Karpas-422 (cell line): ENCODE measurements at regions not wholly inside any gene's neighbourhood (a gene's known extent, or its start where the extent isn't known, plus 50 kb on each side); places are given as distances from the start of the nearest gene placed in this dataset.
"Not testable (repeated sequence)": the region's sequence is repeated elsewhere in the genome, so short reads cannot be mapped to it uniquely, and the experiment has no call there.

Experiments
- DNase-seq: peaks from one replicate; pipeline ENCODE4 v3.0.0-alpha.2; 2015
- H2AFZ ChIP-seq: fragments of 200-600 bp; sonication (generic); 2 replicates; pipeline ENCODE4 v1.6.1; 2014; ENCODE audit warnings: antibody characterized with exemption, low read length, mixed read lengths
- H3K27ac ChIP-seq: fragments of 200-600 bp; sonication (generic); 2 replicates; pipeline ENCODE4 v1.5.1; 2014; ENCODE audit warnings: mild to moderate bottlenecking, low read length, moderate library complexity
- H3K27me3 ChIP-seq: fragments of 200-600 bp; sonication (generic); 2 replicates; pipeline ENCODE4 v1.6.1; 2014; ENCODE audit warnings: low read length, mixed read lengths
- H3K36me3 ChIP-seq: fragments of 200-600 bp; sonication (generic); 2 replicates; pipeline ENCODE4 v1.6.1; 2014; ENCODE audit warnings: low read length, mixed read lengths; ENCODE audit not compliant: insufficient read depth
- H3K4me1 ChIP-seq: fragments of 200-600 bp; sonication (generic); 2 replicates; pipeline ENCODE4 v1.6.1; 2014; ENCODE audit warnings: mild to moderate bottlenecking, low read length, mixed read lengths
- H3K4me2 ChIP-seq: fragments of 200-600 bp; sonication (generic); 2 replicates; pipeline ENCODE4 v1.6.1; 2014; ENCODE audit warnings: low read length, low read depth, mild to moderate bottlenecking; ENCODE audit not compliant: poor library complexity, severe bottlenecking
- H3K4me3 ChIP-seq: fragments of 200-600 bp; sonication (generic); 2 replicates; pipeline ENCODE4 v1.5.1; 2014; ENCODE audit warnings: mild to moderate bottlenecking, antibody characterized with exemption, low read length, mixed read lengths
- H3K79me2 ChIP-seq: fragments of 200-600 bp; sonication (generic); 2 replicates; pipeline ENCODE4 v1.6.1; 2014; ENCODE audit warnings: mild to moderate bottlenecking, low read length, mixed read lengths
- H3K9ac ChIP-seq: fragments of 200-600 bp; sonication (generic); 2 replicates; pipeline ENCODE4 v1.6.0; 2014; ENCODE audit warnings: low read length
- H3K9me2 ChIP-seq: fragments of 200-600 bp; sonication (generic), shearing (Covaris generic); replicated peaks from 2 replicates; pipeline ENCODE4 v1.6.0; 2014; ENCODE audit warnings: mild to moderate bottlenecking, low read length, moderate library complexity; ENCODE audit not compliant: insufficient read depth
- H3K9me3 ChIP-seq: fragments of 300-700, 200-600 bp; sonication (generic); 2 replicates; pipeline ENCODE4 v1.6.1; 2014; ENCODE audit warnings: low read length, mixed read lengths
- H4K20me1 ChIP-seq: fragments of 200-600 bp; sonication (generic); 2 replicates; pipeline ENCODE4 v1.6.1; 2014; ENCODE audit warnings: mild to moderate bottlenecking, antibody characterized with exemption, low read length, low read depth; ENCODE audit not compliant: insufficient read depth

DNA sequence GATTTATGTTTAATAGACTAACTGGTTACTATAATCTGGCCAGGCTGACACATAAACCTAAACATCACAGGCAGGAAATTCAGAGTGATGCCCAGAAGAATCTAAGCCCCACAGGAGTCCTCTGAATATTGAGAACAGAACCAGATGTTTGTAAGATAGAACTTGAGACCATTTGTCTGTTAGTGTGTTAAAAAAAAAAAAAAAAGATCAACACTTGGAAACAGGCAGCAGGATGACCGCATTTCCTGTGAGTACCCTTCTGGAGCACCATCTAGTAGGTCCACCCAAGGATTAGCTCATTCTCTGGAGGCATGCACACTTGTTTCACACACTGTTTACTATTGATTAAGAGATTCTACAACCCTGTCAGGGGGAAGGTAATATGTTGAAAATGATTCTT, 111.4 kb upstream of the VANGL1 start:
- Histone ChIP-seq H3K79me2 (no peaks in the 10 kb centered on the region), H3K36me3 (no peaks in the 10 kb centered on the region), H3K4me3 (no peak overlapping the region), H2AFZ (no peak overlapping the region), H3K9me2 (no peaks in the 10 kb centered on the region), H3K27me3 (no peaks in the 10 kb centered on the region), H3K9me3 (no peaks in the 10 kb centered on the region), H3K4me2 (no peak overlapping the region), H3K27ac (no peak overlapping the region), H4K20me1 (no peaks in the 10 kb centered on the region), H3K9ac (no peak overlapping the region), H3K4me1 (no peaks in the 10 kb centered on the region)
- DNase-seq = no peak

DNA sequence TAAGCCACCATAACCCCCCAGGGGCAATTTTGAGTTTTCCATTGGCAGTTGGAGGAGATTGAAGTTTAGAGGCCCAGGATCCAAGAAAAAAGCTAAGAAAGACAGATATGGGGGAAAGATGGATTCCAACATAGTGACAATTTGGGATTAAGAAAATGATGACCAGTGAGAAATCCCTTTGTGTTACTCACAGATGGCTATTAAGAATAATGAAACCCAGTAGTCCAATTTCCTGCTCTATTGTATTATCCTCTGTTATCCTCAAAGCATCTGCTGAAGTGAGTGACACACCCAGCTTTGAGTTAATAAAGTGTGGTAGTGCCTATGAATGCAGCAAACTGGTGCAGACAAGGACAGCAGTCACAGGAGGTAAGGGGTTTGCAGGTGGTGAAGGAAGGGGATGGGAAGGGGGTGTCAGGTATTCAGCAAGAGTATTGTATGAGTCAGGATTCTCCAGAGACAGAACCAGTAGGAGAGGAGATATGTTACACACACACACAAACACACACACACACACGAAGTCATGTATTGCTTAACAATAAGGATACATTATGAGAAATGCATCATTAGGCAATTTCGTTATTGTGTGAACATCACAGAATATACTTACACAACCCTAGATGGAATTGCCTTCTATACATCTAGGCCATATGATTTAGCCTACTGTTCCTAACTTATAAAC, 112.4 kb upstream of the VANGL1 start:
- no peak for DNase-seq
- Histone ChIP-seq H3K4me1 (no peaks in the 10 kb centered on the region), H3K4me2 (no peak overlapping the region), H3K9me3 (no peaks in the 10 kb centered on the region), H3K36me3 (no peaks in the 10 kb centered on the region), H4K20me1 (no peaks in the 10 kb centered on the region), H3K27ac (no peak overlapping the region), H3K4me3 (no peak overlapping the region), H3K9me2 (no peaks in the 10 kb centered on the region), H3K27me3 (no peaks in the 10 kb centered on the region), H3K9ac (no peak overlapping the region), H3K79me2 (no peaks in the 10 kb centered on the region), H2AFZ (no peak overlapping the region)

DNA sequence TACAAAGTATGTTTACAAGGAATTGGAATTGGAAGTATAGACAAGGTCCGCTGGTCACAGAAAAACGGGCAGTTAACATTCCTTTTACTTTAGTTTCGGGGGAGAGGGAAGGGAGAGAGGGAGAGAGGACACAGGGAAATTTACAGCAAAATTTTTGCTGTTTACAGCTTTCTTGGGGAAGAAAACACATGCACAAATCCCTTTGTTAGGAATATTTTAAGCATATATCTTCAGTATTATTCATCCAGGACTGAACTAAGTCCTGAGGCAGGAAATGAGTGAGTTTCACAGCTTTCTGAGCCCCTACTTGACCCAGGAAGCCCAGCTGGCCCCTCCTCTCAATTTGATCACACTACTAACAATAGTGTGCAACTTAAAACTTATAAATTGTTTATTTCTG, 113.4 kb upstream of the VANGL1 start:
- not testable (repeated sequence) for H3K4me3 ChIP-seq, H3K27ac ChIP-seq, DNase-seq, H3K36me3 ChIP-seq, H3K4me1 ChIP-seq, H3K9me3 ChIP-seq, H2AFZ ChIP-seq, H3K9me2 ChIP-seq, H3K4me2 ChIP-seq, H3K27me3 ChIP-seq, H3K9ac ChIP-seq, H3K79me2 ChIP-seq, H4K20me1 ChIP-seq

DNA sequence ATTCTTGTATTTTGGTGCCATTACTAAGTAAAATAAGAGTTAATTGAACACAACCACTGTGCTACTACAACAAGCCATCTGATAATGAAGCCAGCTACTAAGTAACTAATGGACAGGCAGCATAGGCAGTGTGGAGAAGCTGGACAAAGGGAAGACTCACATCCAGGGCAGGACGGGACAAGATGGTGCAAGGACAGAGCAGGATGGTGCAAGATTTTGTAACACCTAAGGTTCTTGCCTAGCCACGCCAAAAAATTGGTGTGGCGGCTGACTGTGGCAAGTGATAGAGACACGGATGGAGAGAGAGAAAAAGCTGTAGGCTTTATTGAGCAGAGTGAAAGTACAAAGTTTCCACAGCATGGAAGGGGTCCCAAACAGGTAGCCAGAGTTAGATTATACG, 114.0 kb upstream of the VANGL1 start:
- Histone ChIP-seq H3K36me3 (no peaks in the 10 kb centered on the region), H3K9me2 (no peaks in the 10 kb centered on the region), H3K27ac (no peak overlapping the region), H3K27me3 (no peaks in the 10 kb centered on the region), H2AFZ (no peak overlapping the region), H3K79me2 (no peaks in the 10 kb centered on the region), H3K9ac (no peak overlapping the region), H4K20me1 (no peaks in the 10 kb centered on the region), H3K9me3 (no peaks in the 10 kb centered on the region), H3K4me1 (no peaks in the 10 kb centered on the region), H3K4me3 (no peak overlapping the region), H3K4me2 (no peak overlapping the region)
- DNase-seq = no peak

DNA sequence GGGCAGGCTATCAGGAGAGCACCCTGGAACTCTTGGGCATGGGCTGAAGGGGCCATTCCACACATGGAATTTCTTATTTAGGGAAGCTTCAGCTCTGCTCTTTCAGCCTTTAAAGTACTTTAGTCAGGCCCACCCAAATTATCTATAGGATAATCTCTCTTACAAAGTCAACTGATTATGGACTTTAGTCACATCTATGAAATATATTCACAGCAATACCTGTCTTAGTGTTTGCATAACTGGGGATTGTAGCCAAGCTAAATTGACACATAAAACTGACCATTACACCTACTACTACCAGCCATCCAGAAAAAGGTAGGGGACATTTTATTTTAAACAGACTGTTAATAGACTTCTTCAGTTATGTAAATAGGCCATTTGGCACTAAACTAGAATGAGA, 114.9 kb upstream of the VANGL1 start:
- H4K20me1 ChIP-seq = no peaks in the 10 kb centered on the region

DNA sequence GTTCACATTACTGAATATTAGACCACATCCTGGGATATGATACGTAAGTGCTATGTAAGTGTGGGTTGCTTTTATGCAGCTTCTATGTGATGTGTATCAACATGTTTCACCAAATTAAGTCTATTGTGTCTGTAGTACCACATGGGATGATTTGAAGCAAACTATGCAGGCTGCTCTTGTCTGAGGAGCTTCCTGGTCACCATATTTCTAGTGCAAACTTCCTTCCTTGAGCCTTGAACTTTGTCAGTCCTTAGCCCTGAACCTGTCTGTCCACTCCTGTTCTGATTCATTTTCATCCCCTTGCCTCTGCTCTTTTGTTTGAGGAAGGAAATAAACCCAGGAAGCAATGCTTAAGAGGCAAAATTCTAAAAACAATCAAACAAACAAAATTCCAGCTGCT, 117.5 kb upstream of the VANGL1 start:
- Histone ChIP-seq H3K27ac (no peak overlapping the region), H3K9me3 (no peaks in the 10 kb centered on the region), H2AFZ (no peak overlapping the region), H3K9ac (no peak overlapping the region), H4K20me1 (no peaks in the 10 kb centered on the region), H3K4me1 (no peaks in the 10 kb centered on the region), H3K79me2 (no peaks in the 10 kb centered on the region), H3K4me3 (no peak overlapping the region), H3K36me3 (no peaks in the 10 kb centered on the region), H3K9me2 (no peaks in the 10 kb centered on the region), H3K4me2 (no peak overlapping the region), H3K27me3 (no peaks in the 10 kb centered on the region)
- no peak for DNase-seq

More for the DNA sequence above, 114.9 kb upstream of the VANGL1 start:
- Histone ChIP-seq H3K36me3 (no peaks in the 10 kb centered on the region), H3K27ac (no peak overlapping the region), H3K9ac (no peak overlapping the region), H3K9me3 (no peaks in the 10 kb centered on the region), H3K27me3 (no peaks in the 10 kb centered on the region), H3K4me3 (no peak overlapping the region), H3K4me2 (no peak overlapping the region), H3K79me2 (no peaks in the 10 kb centered on the region), H3K9me2 (no peaks in the 10 kb centered on the region), H3K4me1 (no peaks in the 10 kb centered on the region), H2AFZ (no peak overlapping the region)
- no peak for DNase-seq

DNA sequence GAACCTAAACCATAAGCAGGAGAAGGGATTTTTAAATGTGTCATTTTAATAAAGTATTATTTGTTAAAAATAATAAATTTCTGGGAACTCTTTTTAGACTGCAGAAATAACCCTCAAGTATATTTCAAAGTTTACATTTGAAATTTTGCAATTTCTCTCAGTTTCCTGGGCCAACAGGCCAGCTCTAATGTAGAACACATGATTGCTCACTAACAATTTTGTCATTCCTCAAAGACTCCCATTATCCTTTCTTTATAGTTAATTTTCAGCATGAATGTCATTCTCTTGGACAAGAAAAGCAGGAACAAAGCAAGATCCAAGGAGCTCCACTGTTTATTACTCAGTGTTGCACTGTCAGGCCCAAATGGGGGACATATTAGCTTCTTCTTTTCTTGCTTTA, 119.4 kb upstream of the VANGL1 start:
- Histone ChIP-seq H2AFZ (no peak overlapping the region), H3K79me2 (no peaks in the 10 kb centered on the region), H3K27ac (no peak overlapping the region), H3K4me1 (no peaks in the 10 kb centered on the region), H3K4me3 (no peak overlapping the region), H3K4me2 (no peak overlapping the region), H4K20me1 (no peaks in the 10 kb centered on the region), H3K36me3 (no peaks in the 10 kb centered on the region), H3K27me3 (no peaks in the 10 kb centered on the region), H3K9me3 (no peaks in the 10 kb centered on the region), H3K9ac (no peak overlapping the region), H3K9me2 (no peaks in the 10 kb centered on the region)
- DNase-seq = no peak

DNA sequence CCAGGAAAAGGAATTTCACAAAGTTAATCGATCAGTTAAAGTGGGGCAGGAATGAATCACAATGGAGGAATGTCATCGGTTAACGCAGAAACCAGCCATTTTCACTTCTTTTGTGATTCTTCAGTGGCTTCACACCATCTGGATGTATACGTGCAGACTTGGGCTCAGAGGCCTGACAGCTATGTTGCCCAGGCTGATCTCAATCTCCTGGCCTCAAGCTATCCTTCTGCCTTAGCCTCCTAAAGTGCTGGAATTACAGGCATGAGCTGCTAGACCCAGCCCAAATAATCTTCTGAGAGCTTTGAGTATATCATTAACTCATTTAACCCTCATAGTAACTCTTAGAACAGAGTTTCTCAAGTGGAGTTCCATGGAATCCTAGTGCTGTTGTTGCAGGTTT, 126.5 kb upstream of the VANGL1 start:
- H3K4me1 ChIP-seq = no peaks in the 10 kb centered on the region
- DNase-seq = no peak
- H3K36me3 ChIP-seq = no peaks in the 10 kb centered on the region
- no peaks in the 10 kb centered on the region for H3K27me3 ChIP-seq
- H3K9me2 ChIP-seq = no peaks in the 10 kb centered on the region
- H3K79me2 ChIP-seq = no peaks in the 10 kb centered on the region
- no peak overlapping the region for H3K4me2 ChIP-seq
- H3K4me3 ChIP-seq = no peak overlapping the region
- H4K20me1 ChIP-seq = no peaks in the 10 kb centered on the region
- H3K27ac ChIP-seq = no peak overlapping the region
- H3K9me3 ChIP-seq = no peaks in the 10 kb centered on the region
- no peak overlapping the region for H3K9ac ChIP-seq
- no peak overlapping the region for H2AFZ ChIP-seq

DNA sequence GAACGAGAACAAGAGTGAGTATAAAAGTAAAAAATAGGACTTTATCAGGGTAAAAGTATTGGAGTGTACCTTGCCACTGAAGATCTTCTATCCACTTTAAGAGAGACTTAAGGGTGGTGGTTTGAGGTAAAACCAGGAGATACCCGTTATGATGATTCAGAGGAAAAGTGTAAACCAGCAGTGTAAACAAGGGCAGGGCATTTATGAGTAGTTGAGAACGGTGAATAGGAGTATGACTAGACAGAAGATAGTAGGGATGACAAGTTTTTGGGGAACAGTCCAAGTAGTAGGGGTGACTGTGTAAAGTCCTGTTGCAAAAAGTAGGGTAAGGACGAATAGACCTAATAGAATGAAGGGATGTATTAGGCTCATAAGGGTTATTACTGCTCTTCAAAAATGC, 131.5 kb upstream of the VANGL1 start:
- DNase-seq = not testable (repeated sequence)

More for the DNA sequence above, 131.5 kb upstream of the VANGL1 start:
- not testable (repeated sequence) for H3K4me3 ChIP-seq, H2AFZ ChIP-seq, H3K9ac ChIP-seq, H3K27ac ChIP-seq, H3K9me2 ChIP-seq, H4K20me1 ChIP-seq, H3K4me2 ChIP-seq, H3K79me2 ChIP-seq, H3K9me3 ChIP-seq, H3K4me1 ChIP-seq, H3K27me3 ChIP-seq, H3K36me3 ChIP-seq
